ENCODE measurements at regions not wholly inside any gene's neighbourhood (a gene's known extent, or its start where the extent isn't known, plus 50 kb on each side); places are given as distances from the start of the nearest gene placed in this dataset.
A peak's percentile ranks its signal among the peaks of the same experiment; 100 is the strongest.

DNA sequence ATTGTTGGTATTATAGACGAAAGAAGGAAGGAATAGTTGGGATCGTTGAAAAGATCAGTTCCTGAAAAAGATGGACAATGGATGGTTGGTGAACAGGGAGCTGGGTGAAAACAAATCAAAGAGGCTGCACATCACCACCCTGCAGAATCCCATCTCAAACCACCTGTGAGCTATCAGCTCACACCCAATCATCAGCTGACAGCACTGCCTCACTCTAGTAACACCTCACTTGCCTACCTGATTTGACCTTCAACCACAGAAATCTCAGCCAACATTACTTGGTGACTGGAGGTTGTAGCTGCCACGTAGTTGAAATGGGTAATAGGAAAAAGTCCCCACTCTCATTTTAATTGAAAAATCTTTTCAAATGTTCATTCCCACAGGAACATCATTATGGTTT is 101.8 kb upstream of the DST start:
- Histone ChIP-seq H3K9me3 (replicated peaks in 1 of 2; ENCODE audit: control insufficient read depth in 1 of 2, insufficient read depth in 1 of 2, low read length in 2 of 2) (no peaks in the 10 kb centered on the region), H3K36me3 (replicated peaks in 1 of 2; ENCODE audit: control insufficient read depth in 1 of 2, insufficient read depth in 2 of 2, low read length in 2 of 2) (no peaks in the 10 kb centered on the region), H4K20me1 (ENCODE audit: insufficient read depth, low read length) (no peaks in the 10 kb centered on the region), H3K27me3 (ENCODE audit: control insufficient read depth in 2 of 2, insufficient read depth in 2 of 2, low read length in 2 of 2) (no peaks in the 10 kb centered on the region), H3K9ac (ENCODE audit: insufficient read depth, low read length, poor library complexity, severe bottlenecking) (no peak overlapping the region), H3K4me2 (replicated peaks; ENCODE audit: extremely low read depth, low read length, poor library complexity, severe bottlenecking) (no peak overlapping the region), H3K79me2 (ENCODE audit: insufficient read depth, low read length) (no peaks in the 10 kb centered on the region), H3K4me1 (ENCODE audit: control insufficient read depth in 1 of 2, insufficient read depth in 2 of 2, low read length in 2 of 2) (peaks cover 6 to 20% of the 10 kb centered on the region in 2 donors), H3K27ac (ENCODE audit: low read depth in 1 of 2, low read length in 2 of 2) (no peak overlapping the region), H2AFZ (ENCODE audit: insufficient read depth, low read depth, low read length, poor library complexity, severe bottlenecking) (no peak overlapping the region), H3K4me3 (replicated peaks in 1 of 3; ENCODE audit: low read depth in 2 of 3, low read length in 3 of 3) (no peak overlapping the region)
- peaks cover 0 to 4% (median 0%) of the 10 kb centered on the region in 3 donors for H3K27me3 Mint-ChIP-seq (ENCODE audit: low read depth in 3 of 3)
- H3K9me3 Mint-ChIP-seq: no peaks in the 10 kb centered on the region
- TF ChIP-seq, protein P1, sequence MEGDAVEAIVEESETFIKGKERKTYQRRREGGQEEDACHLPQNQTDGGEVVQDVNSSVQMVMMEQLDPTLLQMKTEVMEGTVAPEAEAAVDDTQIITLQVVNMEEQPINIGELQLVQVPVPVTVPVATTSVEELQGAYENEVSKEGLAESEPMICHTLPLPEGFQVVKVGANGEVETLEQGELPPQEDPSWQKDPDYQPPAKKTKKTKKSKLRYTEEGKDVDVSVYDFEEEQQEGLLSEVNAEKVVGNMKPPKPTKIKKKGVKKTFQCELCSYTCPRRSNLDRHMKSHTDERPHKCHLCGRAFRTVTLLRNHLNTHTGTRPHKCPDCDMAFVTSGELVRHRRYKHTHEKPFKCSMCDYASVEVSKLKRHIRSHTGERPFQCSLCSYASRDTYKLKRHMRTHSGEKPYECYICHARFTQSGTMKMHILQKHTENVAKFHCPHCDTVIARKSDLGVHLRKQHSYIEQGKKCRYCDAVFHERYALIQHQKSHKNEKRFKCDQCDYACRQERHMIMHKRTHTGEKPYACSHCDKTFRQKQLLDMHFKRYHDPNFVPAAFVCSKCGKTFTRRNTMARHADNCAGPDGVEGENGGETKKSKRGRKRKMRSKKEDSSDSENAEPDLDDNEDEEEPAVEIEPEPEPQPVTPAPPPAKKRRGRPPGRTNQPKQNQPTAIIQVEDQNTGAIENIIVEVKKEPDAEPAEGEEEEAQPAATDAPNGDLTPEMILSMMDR (IDR thresholded peaks at IDR 0.05): no peak
- intact Hi-C loops (cut with micrococcal nuclease): no loop called here
- peaks cover 21% of the 10 kb centered on the region for H3K4me1 Mint-ChIP-seq
- DNase-seq: no peak
- no CpG with 5 or more reads among the region's 3 CpGs for WGBS (ENCODE audit: insufficient coverage)
- H3K4me3 Mint-ChIP-seq: no peak overlapping the region
- H3K27ac Mint-ChIP-seq: no peak overlapping the region
- no peaks in the 10 kb centered on the region for H3K36me3 Mint-ChIP-seq

DNA sequence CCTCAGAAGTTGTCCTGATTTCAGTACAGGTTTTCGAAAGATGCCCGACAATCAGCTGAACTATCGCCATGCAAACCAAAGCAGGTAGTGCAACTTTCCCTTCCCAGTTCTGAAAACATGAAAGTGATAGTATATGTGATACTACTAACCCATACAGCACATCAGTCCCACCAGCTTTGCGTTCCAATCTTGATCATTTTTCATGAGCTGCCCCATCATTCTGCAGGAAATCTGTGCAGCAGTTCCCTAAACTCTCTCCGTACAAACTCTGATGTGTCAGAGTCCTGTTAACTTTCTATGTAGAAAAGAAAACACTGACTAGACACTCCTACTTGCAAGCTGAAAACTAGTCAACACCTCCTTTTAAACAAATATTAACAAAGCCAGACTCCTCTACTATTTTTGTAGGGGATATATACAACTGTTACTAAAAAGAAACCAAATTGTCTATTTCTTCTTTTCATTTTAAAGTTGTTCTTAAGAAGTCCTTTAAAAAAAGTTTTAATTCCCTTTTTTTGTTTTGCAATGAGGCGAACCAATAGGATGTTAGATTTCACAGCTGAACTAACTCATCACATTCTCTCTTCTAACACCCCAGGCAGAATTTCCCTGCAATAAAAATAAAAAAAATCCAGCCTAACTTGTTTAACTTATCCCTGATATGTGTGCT is 99.6 kb upstream of the DST start:
- intact Hi-C loops (cut with micrococcal nuclease): no loop called here
- Histone ChIP-seq H3K4me2 (replicated peaks; ENCODE audit: extremely low read depth, low read length, poor library complexity, severe bottlenecking) (peak overlapping the region; percentile 80), H3K4me3 (replicated peaks in 1 of 3; ENCODE audit: low read depth in 2 of 3, low read length in 3 of 3) (peak overlapping the region; percentile 52 to 91 (median 78)), H3K9me3 (replicated peaks in 1 of 2; ENCODE audit: control insufficient read depth in 1 of 2, insufficient read depth in 1 of 2, low read length in 2 of 2) (no peaks in the 10 kb centered on the region), H3K9ac (ENCODE audit: insufficient read depth, low read length, poor library complexity, severe bottlenecking) (peak overlapping the region; percentile 59), H3K4me1 (ENCODE audit: control insufficient read depth in 1 of 2, insufficient read depth in 2 of 2, low read length in 2 of 2) (peaks cover 6 to 20% of the 10 kb centered on the region in 2 donors), H3K36me3 (replicated peaks in 1 of 2; ENCODE audit: control insufficient read depth in 1 of 2, insufficient read depth in 2 of 2, low read length in 2 of 2) (no peaks in the 10 kb centered on the region), H3K27ac (ENCODE audit: low read depth in 1 of 2, low read length in 2 of 2) (peak overlapping the region; percentile 10 to 78), H2AFZ (ENCODE audit: insufficient read depth, low read depth, low read length, poor library complexity, severe bottlenecking) (peak overlapping the region; percentile 71), H3K27me3 (ENCODE audit: control insufficient read depth in 2 of 2, insufficient read depth in 2 of 2, low read length in 2 of 2) (no peaks in the 10 kb centered on the region), H3K79me2 (ENCODE audit: insufficient read depth, low read length) (no peaks in the 10 kb centered on the region), H4K20me1 (ENCODE audit: insufficient read depth, low read length) (no peaks in the 10 kb centered on the region)
- 0% methylated on average over 1 of the region's 6 CpGs for WGBS (ENCODE audit: insufficient coverage)
- TF ChIP-seq, protein P1 (IDR thresholded peaks at IDR 0.05): no peak
- DNase-seq: peak; percentile 13 to 50 (median 37)
- H3K4me1 Mint-ChIP-seq: peaks cover 21% of the 10 kb centered on the region
- H3K4me3 Mint-ChIP-seq: peak overlapping the region; percentile 75 to 94
- H3K36me3 Mint-ChIP-seq: no peaks in the 10 kb centered on the region
- H3K27ac Mint-ChIP-seq: peak overlapping the region; percentile 75 to 94 (median 90)
- H3K27me3 Mint-ChIP-seq (ENCODE audit: low read depth in 3 of 3): peaks cover 0 to 4% (median 0%) of the 10 kb centered on the region in 3 donors
- H3K9me3 Mint-ChIP-seq: no peaks in the 10 kb centered on the region
